ENCODE measurements at regions not wholly inside any gene's neighbourhood (a gene's known extent, or its start where the extent isn't known, plus 50 kb on each side); places are given as distances from the start of the nearest gene placed in this dataset.

- no peak for TF ChIP-seq CTCF (IDR thresholded peaks at IDR 0.05; ENCODE audit: low read length)
- no peak for TF ChIP-seq EZH2 (optimal IDR thresholded peaks at IDR 0.05; ENCODE audit: low read depth, low read length)
Measured at GRCh38 chr14:100004392-100004791, 60.8 kb upstream of the EVL start.
